Neural cell (in vitro differentiated cells): ENCODE measurements at regions not wholly inside any gene's neighbourhood (a gene's known extent, or its start where the extent isn't known, plus 50 kb on each side); places are given as distances from the start of the nearest gene placed in this dataset.

Experiments
- H2AFZ ChIP-seq: fragments of 200-600, 300-800 bp; sonication (generic), shearing (Covaris generic); 2 replicates; pipeline ENCODE4 v1.6.0; 2014; ENCODE audit warnings: low read depth, mild to moderate bottlenecking, antibody characterized with exemption, low read length, moderate library complexity
- H3F3A ChIP-seq: fragments of 200-600 bp; shearing (Covaris generic); 2 replicates; pipeline ENCODE4 v1.6.1; 2016; ENCODE audit warnings: mild to moderate bottlenecking, moderate library complexity, mixed read lengths, antibody characterized with exemption, low read length; ENCODE audit not compliant: insufficient read depth, poor library complexity, severe bottlenecking
- H3K27ac ChIP-seq: fragments of 200-600, 300-800 bp; sonication (generic), shearing (Covaris generic); 2 replicates; pipeline ENCODE4 v1.5.1; 2014; ENCODE audit warnings: mild to moderate bottlenecking, low read length, moderate library complexity
- H3K27me3 ChIP-seq: fragments of 300-800, 200-600 bp; sonication (generic), shearing (Covaris generic); 2 replicates; pipeline ENCODE4 v1.6.0; 2014; ENCODE audit warnings: mild to moderate bottlenecking, low read depth, low read length, moderate library complexity; ENCODE audit not compliant: insufficient read depth
- H3K36me3 ChIP-seq: fragments of 300-800, 200-600 bp; sonication (generic), shearing (Covaris generic); 2 replicates; pipeline ENCODE4 v1.5.1; 2014; ENCODE audit warnings: mild to moderate bottlenecking, antibody characterized with exemption, low read length, moderate library complexity; ENCODE audit not compliant: insufficient read depth
- H3K4me2 ChIP-seq: fragments of 300-800, 200-600 bp; sonication (generic), shearing (Covaris generic); 2 replicates; pipeline ENCODE4 v1.6.0; 2014; ENCODE audit warnings: mild to moderate bottlenecking, low read length
- H3K4me3 ChIP-seq: fragments of 300-800, 200-600 bp; sonication (generic), shearing (Covaris generic); 2 replicates; pipeline ENCODE4 v1.5.1; 2014; ENCODE audit warnings: mild to moderate bottlenecking, low read length, moderate library complexity
- H3K79me2 ChIP-seq: fragments of 200-600 bp; shearing (Covaris generic); replicated peaks from 2 replicates; pipeline ENCODE4 v1.6.0; 2014; ENCODE audit warnings: mild to moderate bottlenecking, low read length, moderate library complexity; ENCODE audit not compliant: insufficient read depth
- H3K9ac ChIP-seq: fragments of 300-800, 200-600 bp; sonication (generic), shearing (Covaris generic); 2 replicates; pipeline ENCODE4 v1.6.1; 2016; ENCODE audit warnings: mild to moderate bottlenecking, low read length, mixed read lengths
- H3K9me2 ChIP-seq: fragments of 200-600 bp; shearing (Covaris generic); 2 replicates; pipeline ENCODE4 v1.6.1; 2016; ENCODE audit warnings: mild to moderate bottlenecking, low read length, mixed read lengths; ENCODE audit not compliant: insufficient read depth
- H3K9me3 ChIP-seq: fragments of 200-600, 300-800 bp; sonication (generic), shearing (Covaris generic); 2 replicates; pipeline ENCODE4 v1.6.1; 2016; ENCODE audit warnings: mild to moderate bottlenecking, mixed run types, low read length, moderate library complexity, mixed read lengths
- H4K20me1 ChIP-seq: fragments of 200-600 bp; shearing (Covaris generic); 2 replicates; pipeline ENCODE4 v1.6.1; 2016; ENCODE audit warnings: mild to moderate bottlenecking, mixed run types; ENCODE audit not compliant: insufficient read depth
- EP300 ChIP-seq: fragments of 450-650 bp; conservative IDR thresholded peaks from 2 replicates; pipeline ENCODE4 v1.6.1; 2014; ENCODE audit warnings: antibody characterized with exemption, mild to moderate bottlenecking, moderate library complexity; ENCODE audit not compliant: poor library complexity, severe bottlenecking
- EZH2 ChIP-seq: fragments of 200-600, 300-800 bp; shearing (Covaris generic), sonication (generic); IDR thresholded peaks from 2 replicates; pipeline ENCODE4 v1.6.1; 2014; ENCODE audit warnings: antibody characterized with exemption, low read length, borderline replicate concordance, mild to moderate bottlenecking; ENCODE audit not compliant: insufficient read depth, poor library complexity, severe bottlenecking
- MXI1 ChIP-seq: fragments of 450-650 bp; conservative IDR thresholded peaks from 2 replicates; pipeline ENCODE4 v1.6.1; 2014; ENCODE audit warnings: antibody characterized with exemption, mild to moderate bottlenecking; ENCODE audit not compliant: poor library complexity, severe bottlenecking
- POLR2AphosphoS5 ChIP-seq: IDR thresholded peaks from 2 replicates; pipeline ENCODE4 v1.6.1; 2012
- RAD21 ChIP-seq: fragments of 450-650 bp; conservative IDR thresholded peaks from 2 replicates; pipeline ENCODE4 v1.6.1; 2014; ENCODE audit warnings: antibody characterized with exemption, mild to moderate bottlenecking, moderate library complexity
- SMC3 ChIP-seq: fragments of 450-650 bp; conservative IDR thresholded peaks from 2 replicates; pipeline ENCODE4 v1.6.1; 2014; ENCODE audit warnings: antibody characterized with exemption, mild to moderate bottlenecking, moderate library complexity; ENCODE audit not compliant: poor library complexity
- TAF1 ChIP-seq: IDR thresholded peaks from 2 replicates; pipeline ENCODE4 v1.6.1; 2012; ENCODE audit warnings: low read depth
- TF ChIP-seq, protein P1 (sequence below): fragments of 450-650 bp; IDR thresholded peaks from 2 replicates; pipeline ENCODE4 v1.5.1; 2014; ENCODE audit warnings: antibody characterized with exemption, mild to moderate bottlenecking, moderate library complexity; ENCODE audit not compliant: poor library complexity, severe bottlenecking
- TF ChIP-seq, protein P2 (sequence below): IDR thresholded peaks from 2 replicates; pipeline ENCODE4 v1.6.1; 2012; ENCODE audit warnings: borderline replicate concordance

- Histone ChIP-seq H3K27me3 (no peaks in the 10 kb centered on the region), H3K9ac (no peak overlapping the region), H3K9me3 (no peaks in the 10 kb centered on the region), H3K79me2 (no peaks in the 10 kb centered on the region), H3K4me2 (no peak overlapping the region), H4K20me1 (no peaks in the 10 kb centered on the region), H2AFZ (no peak overlapping the region), H3K36me3 (no peaks in the 10 kb centered on the region), H3F3A (no peaks in the 10 kb centered on the region), H3K9me2 (no peaks in the 10 kb centered on the region), H3K27ac (no peak overlapping the region), H3K4me3 (no peak overlapping the region)
- TF ChIP-seq, protein P1, sequence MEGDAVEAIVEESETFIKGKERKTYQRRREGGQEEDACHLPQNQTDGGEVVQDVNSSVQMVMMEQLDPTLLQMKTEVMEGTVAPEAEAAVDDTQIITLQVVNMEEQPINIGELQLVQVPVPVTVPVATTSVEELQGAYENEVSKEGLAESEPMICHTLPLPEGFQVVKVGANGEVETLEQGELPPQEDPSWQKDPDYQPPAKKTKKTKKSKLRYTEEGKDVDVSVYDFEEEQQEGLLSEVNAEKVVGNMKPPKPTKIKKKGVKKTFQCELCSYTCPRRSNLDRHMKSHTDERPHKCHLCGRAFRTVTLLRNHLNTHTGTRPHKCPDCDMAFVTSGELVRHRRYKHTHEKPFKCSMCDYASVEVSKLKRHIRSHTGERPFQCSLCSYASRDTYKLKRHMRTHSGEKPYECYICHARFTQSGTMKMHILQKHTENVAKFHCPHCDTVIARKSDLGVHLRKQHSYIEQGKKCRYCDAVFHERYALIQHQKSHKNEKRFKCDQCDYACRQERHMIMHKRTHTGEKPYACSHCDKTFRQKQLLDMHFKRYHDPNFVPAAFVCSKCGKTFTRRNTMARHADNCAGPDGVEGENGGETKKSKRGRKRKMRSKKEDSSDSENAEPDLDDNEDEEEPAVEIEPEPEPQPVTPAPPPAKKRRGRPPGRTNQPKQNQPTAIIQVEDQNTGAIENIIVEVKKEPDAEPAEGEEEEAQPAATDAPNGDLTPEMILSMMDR: no peak
- TF ChIP-seq EP300: no peak
- TF ChIP-seq POLR2AphosphoS5: no peak
- TF ChIP-seq RAD21: no peak
- TF ChIP-seq MXI1: no peak
- TF ChIP-seq EZH2: no peak
- TF ChIP-seq, protein P2, sequence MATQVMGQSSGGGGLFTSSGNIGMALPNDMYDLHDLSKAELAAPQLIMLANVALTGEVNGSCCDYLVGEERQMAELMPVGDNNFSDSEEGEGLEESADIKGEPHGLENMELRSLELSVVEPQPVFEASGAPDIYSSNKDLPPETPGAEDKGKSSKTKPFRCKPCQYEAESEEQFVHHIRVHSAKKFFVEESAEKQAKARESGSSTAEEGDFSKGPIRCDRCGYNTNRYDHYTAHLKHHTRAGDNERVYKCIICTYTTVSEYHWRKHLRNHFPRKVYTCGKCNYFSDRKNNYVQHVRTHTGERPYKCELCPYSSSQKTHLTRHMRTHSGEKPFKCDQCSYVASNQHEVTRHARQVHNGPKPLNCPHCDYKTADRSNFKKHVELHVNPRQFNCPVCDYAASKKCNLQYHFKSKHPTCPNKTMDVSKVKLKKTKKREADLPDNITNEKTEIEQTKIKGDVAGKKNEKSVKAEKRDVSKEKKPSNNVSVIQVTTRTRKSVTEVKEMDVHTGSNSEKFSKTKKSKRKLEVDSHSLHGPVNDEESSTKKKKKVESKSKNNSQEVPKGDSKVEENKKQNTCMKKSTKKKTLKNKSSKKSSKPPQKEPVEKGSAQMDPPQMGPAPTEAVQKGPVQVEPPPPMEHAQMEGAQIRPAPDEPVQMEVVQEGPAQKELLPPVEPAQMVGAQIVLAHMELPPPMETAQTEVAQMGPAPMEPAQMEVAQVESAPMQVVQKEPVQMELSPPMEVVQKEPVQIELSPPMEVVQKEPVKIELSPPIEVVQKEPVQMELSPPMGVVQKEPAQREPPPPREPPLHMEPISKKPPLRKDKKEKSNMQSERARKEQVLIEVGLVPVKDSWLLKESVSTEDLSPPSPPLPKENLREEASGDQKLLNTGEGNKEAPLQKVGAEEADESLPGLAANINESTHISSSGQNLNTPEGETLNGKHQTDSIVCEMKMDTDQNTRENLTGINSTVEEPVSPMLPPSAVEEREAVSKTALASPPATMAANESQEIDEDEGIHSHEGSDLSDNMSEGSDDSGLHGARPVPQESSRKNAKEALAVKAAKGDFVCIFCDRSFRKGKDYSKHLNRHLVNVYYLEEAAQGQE: no peak
- TF ChIP-seq SMC3: no peak
- TF ChIP-seq TAF1: no peak
These were observed 304.9 kb upstream of the ZMIZ1 start for GRCh38 chr10:78763651-78764395.

DNA sequence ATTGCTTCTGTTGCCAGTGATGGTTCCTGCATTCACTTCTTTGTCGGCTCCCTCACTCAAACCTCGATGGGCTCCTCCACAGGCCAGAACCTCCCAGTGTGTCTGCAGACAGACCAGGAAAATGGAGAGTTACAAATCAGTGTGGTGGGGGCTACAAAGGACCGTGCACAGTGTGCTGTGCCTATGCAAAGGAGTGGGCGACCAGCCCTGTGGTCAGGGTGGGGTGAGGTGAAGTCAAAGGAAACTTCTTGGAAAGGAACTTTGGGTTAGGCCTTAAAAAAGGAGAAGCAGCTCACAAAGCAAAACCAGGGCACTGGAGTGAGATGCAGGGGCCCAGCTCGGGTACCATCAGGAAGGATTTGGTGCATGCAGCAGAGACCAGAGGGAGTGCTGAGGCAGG is 304.3 kb upstream of the ZMIZ1 start:
- no peaks in the 10 kb centered on the region for H3K79me2 ChIP-seq
- no peak overlapping the region for H3K4me3 ChIP-seq
- no peaks in the 10 kb centered on the region for H4K20me1 ChIP-seq
- no peaks in the 10 kb centered on the region for H3F3A ChIP-seq
- H3K36me3 ChIP-seq: no peaks in the 10 kb centered on the region
- no peak for TF ChIP-seq RAD21
- TF ChIP-seq, protein P2: no peak
- no peak for TF ChIP-seq MXI1
- TF ChIP-seq TAF1: no peak
- TF ChIP-seq EP300: no peak
- TF ChIP-seq SMC3: no peak
- no peak for TF ChIP-seq POLR2AphosphoS5
- TF ChIP-seq, protein P1: no peak
- TF ChIP-seq EZH2: no peak
- H3K9me3 ChIP-seq: no peaks in the 10 kb centered on the region
- H3K9ac ChIP-seq: no peak overlapping the region
- H2AFZ ChIP-seq: no peak overlapping the region
- no peaks in the 10 kb centered on the region for H3K9me2 ChIP-seq
- no peak overlapping the region for H3K4me2 ChIP-seq
- H3K27me3 ChIP-seq: no peaks in the 10 kb centered on the region
- H3K27ac ChIP-seq: no peak overlapping the region
